Adipocyte (in vitro differentiated cells): ENCODE measurements at regions not wholly inside any gene's neighbourhood (a gene's known extent, or its start where the extent isn't known, plus 50 kb on each side); places are given as distances from the start of the nearest gene placed in this dataset.
A peak's percentile ranks its signal among the peaks of the same experiment; 100 is the strongest.

Source experiments
- DNase-seq: peaks from one replicate; pipeline ENCODE4 v3.0.0-alpha.2; 2015; ENCODE audit warnings: low read depth
- H3K27me3 ChIP-seq: replicated peaks from 2 replicates; pipeline ENCODE4 v1.7.0; 2013; ENCODE audit warnings: mild to moderate bottlenecking, low read length, moderate library complexity; ENCODE audit not compliant: control insufficient read depth, insufficient read depth
- H3K36me3 ChIP-seq: 2 replicates; pipeline ENCODE4 v1.7.0; 2013; ENCODE audit warnings: low read length, mild to moderate bottlenecking, moderate library complexity; ENCODE audit not compliant: control insufficient read depth, insufficient read depth, severe bottlenecking
- H3K4me1 ChIP-seq: 2 replicates; pipeline ENCODE4 v1.7.0; 2013; ENCODE audit warnings: mild to moderate bottlenecking, low read length, moderate library complexity; ENCODE audit not compliant: control insufficient read depth, insufficient read depth
- H3K4me3 ChIP-seq: 2 replicates; pipeline ENCODE4 v1.7.0; 2013; ENCODE audit warnings: mild to moderate bottlenecking, low read length, moderate library complexity
- H3K9ac ChIP-seq: 2 replicates; pipeline ENCODE4 v1.7.0; 2013; ENCODE audit warnings: mild to moderate bottlenecking, low read length, moderate library complexity
- H3K9me3 ChIP-seq: 2 replicates; pipeline ENCODE4 v1.7.0; 2013; ENCODE audit warnings: mild to moderate bottlenecking, low read length, moderate library complexity; ENCODE audit not compliant: control insufficient read depth

- Histone ChIP-seq H3K4me3 (no peak overlapping the region), H3K9me3 (no peaks in the 10 kb centered on the region), H3K4me1 (no peaks in the 10 kb centered on the region), H3K27me3 (peaks cover 45% of the 10 kb centered on the region), H3K36me3 (no peaks in the 10 kb centered on the region), H3K9ac (no peak overlapping the region)
- DNase-seq = peak; percentile 78
Observed at GRCh38 chr18:8478166-8478967, 130.9 kb upstream of the RAB12 start.

GRCh38 chr18:8478968-8479370 lies 130.3 kb upstream of the RAB12 start:
- Histone ChIP-seq H3K9me3 (no peaks in the 10 kb centered on the region), H3K4me1 (no peaks in the 10 kb centered on the region), H3K27me3 (peaks cover 40% of the 10 kb centered on the region), H3K36me3 (no peaks in the 10 kb centered on the region), H3K9ac (no peak overlapping the region), H3K4me3 (no peak overlapping the region)
- no peak for DNase-seq

DNA sequence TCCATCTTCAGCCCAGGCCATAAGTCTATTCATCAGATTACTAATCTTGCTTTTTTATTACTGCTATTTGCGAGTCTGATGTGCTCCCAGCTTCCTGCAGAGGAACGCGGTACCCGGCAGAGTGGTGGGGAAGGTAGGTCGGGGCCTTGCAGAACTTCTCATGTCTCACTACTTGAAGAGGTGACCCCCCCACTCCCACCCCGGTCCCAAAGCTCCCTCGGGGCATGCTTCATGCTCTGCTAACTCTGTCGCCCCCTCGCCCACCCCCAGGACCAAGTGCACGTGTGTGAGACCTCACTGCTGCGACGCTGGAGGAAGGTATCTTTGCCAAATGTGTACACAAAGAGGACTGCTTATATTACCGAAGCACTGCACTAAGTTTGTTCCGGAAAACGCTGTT lies 129.4 kb upstream of the RAB12 start:
- DNase-seq = no peak
- Histone ChIP-seq H3K9me3 (no peaks in the 10 kb centered on the region), H3K4me1 (no peaks in the 10 kb centered on the region), H3K27me3 (peaks cover 38% of the 10 kb centered on the region), H3K4me3 (no peak overlapping the region), H3K9ac (no peak overlapping the region), H3K36me3 (no peaks in the 10 kb centered on the region)

GRCh38 chr18:8480506-8481328 lies 128.5 kb upstream of the RAB12 start:
- H3K4me1 ChIP-seq = no peaks in the 10 kb centered on the region
- DNase-seq = peak; percentile 70
- no peaks in the 10 kb centered on the region for H3K36me3 ChIP-seq
- no peak overlapping the region for H3K4me3 ChIP-seq
- H3K9me3 ChIP-seq = no peaks in the 10 kb centered on the region
- H3K27me3 ChIP-seq = peaks cover 34% of the 10 kb centered on the region
- no peak overlapping the region for H3K9ac ChIP-seq

GRCh38 chr18:8484951-8485350 lies 124.3 kb upstream of the RAB12 start:
- no peaks in the 10 kb centered on the region for H3K4me1 ChIP-seq
- H3K36me3 ChIP-seq = no peaks in the 10 kb centered on the region
- H3K27me3 ChIP-seq = peaks cover 17% of the 10 kb centered on the region
- no peaks in the 10 kb centered on the region for H3K9me3 ChIP-seq
- no peak overlapping the region for H3K4me3 ChIP-seq
- no peak for DNase-seq
- no peak overlapping the region for H3K9ac ChIP-seq

- Histone ChIP-seq H3K36me3 (no peaks in the 10 kb centered on the region), H3K4me3 (no peak overlapping the region)
Observed at GRCh38 chr18:8489761-8490160, 119.5 kb upstream of the RAB12 start.

DNA sequence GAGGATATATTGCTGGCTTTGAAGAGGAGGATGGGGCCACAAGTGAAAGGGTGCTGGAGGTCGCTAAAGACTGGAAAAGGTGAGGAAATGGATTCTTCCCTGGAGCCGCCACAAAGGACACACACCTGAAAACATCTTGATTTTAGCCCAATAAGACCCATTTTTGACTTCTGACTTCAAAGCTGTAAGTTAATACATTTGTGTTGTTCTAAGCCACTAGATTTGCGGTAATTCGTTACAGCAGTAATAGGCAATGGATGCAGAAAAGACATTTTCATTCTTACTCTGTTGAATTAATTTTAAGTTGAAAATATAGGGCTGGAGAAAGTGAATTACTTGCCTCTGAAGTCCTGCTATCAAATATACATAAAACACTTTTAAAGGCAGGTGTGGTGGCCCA lies 117.7 kb upstream of the RAB12 start:
- H3K4me1 ChIP-seq = no peaks in the 10 kb centered on the region
- no peak for DNase-seq
- H3K36me3 ChIP-seq = no peaks in the 10 kb centered on the region
- H3K4me3 ChIP-seq = no peak overlapping the region
- H3K27me3 ChIP-seq = peaks cover 49% of the 10 kb centered on the region
- H3K9ac ChIP-seq = no peak overlapping the region
- H3K9me3 ChIP-seq = no peaks in the 10 kb centered on the region

More at GRCh38 chr18:8489761-8490160, 119.5 kb upstream of the RAB12 start:
- no peaks in the 10 kb centered on the region for H3K4me1 ChIP-seq
- H3K9me3 ChIP-seq = no peaks in the 10 kb centered on the region
- no peak for DNase-seq
- H3K27me3 ChIP-seq = peaks cover 43% of the 10 kb centered on the region
- no peak overlapping the region for H3K9ac ChIP-seq

DNA sequence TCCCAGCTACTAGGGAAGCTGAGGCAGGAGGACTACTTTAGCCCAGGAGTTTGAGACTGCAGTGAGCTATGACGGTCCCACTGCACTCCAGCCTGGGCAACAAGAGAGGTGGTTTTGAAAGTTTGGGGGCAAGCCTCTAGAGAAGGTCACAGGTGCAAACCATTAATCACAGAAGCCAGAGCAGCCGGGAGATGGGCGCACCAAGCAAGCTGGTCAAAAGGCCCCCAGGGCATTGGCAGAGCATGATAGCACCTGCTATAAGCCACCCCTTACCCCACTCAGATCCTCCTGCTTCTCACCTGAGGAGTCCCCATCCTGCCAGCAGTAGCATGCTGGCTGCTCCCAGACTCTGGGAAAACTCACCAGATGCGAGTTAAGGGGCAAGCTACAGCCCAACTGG lies 116.1 kb upstream of the RAB12 start:
- no peak overlapping the region for H3K9ac ChIP-seq
- H3K36me3 ChIP-seq = no peaks in the 10 kb centered on the region
- no peaks in the 10 kb centered on the region for H3K4me1 ChIP-seq
- DNase-seq = no peak
- H3K9me3 ChIP-seq = no peaks in the 10 kb centered on the region
- H3K27me3 ChIP-seq = peaks cover 49% of the 10 kb centered on the region
- H3K4me3 ChIP-seq = no peak overlapping the region

GRCh38 chr18:8496186-8496585 lies 113.1 kb upstream of the RAB12 start:
- DNase-seq = peak; percentile 23
- H3K4me3 ChIP-seq = no peak overlapping the region
- H3K27me3 ChIP-seq = peaks cover 55% of the 10 kb centered on the region
- no peaks in the 10 kb centered on the region for H3K36me3 ChIP-seq
- no peaks in the 10 kb centered on the region for H3K4me1 ChIP-seq
- H3K9me3 ChIP-seq = peaks cover 9% of the 10 kb centered on the region
- no peak overlapping the region for H3K9ac ChIP-seq

GRCh38 chr18:8498905-8499304 lies 110.3 kb upstream of the RAB12 start:
- Histone ChIP-seq H3K4me1 (no peaks in the 10 kb centered on the region), H3K9me3 (peaks cover 9% of the 10 kb centered on the region), H3K9ac (no peak overlapping the region), H3K4me3 (no peak overlapping the region), H3K36me3 (no peaks in the 10 kb centered on the region), H3K27me3 (peaks cover 39% of the 10 kb centered on the region)
- no peak for DNase-seq

DNA sequence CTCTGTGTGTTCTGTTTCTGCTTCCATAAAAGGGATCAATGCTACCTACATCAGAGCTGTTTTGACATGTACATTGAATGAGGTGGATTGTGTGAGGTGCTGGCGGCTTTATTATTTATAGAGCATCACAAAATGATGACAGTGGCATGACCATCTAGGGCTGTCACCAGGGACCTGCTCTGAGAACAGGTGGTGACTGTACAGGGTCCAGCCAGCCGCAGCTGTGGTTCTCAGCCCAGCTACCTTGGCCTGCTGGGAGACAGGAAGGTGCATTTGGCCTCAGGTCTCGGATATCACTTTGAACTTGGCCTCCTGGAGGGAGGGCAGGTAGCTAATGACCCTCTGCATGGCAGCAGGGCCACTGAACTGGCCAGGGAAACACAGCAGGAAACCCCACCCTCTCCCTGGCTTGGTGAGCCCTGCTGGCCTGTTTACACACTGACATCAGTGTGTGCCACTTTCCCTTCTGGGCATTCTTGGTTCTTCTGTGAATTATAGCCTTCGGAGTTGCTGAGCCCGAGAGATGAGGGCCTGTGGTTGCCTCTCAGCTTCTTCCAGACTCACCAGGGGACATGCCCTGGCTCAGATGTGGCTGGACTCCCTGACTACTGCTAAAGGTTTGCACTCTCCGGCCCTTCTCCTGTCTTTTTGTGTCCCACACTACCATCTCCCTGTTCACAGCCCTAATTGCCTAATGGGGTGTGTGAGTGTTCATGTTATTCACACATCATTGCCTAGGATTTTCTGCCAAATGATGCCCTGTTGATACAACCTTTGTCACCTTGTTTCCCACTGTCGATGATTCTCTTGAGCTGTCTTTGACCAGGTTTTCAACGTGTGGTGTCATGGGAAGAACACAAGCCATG lies 109.2 kb upstream of the RAB12 start:
- H3K9me3 ChIP-seq = peaks cover 9% of the 10 kb centered on the region
- H3K4me3 ChIP-seq = no peak overlapping the region
- H3K36me3 ChIP-seq = no peaks in the 10 kb centered on the region
- DNase-seq = no peak
- peaks cover 45% of the 10 kb centered on the region for H3K27me3 ChIP-seq
- no peak overlapping the region for H3K9ac ChIP-seq
- no peaks in the 10 kb centered on the region for H3K4me1 ChIP-seq
